K562 (cell line): ENCODE measurements at regions not wholly inside any gene's neighbourhood (a gene's known extent, or its start where the extent isn't known, plus 50 kb on each side); places are given as distances from the start of the nearest gene placed in this dataset.

Source experiments
- ARID1B ChIP-seq: fragments of 450-650 bp; IDR thresholded peaks from 2 replicates; pipeline ENCODE4 v1.6.1; 2016; ENCODE audit warnings: antibody characterized with exemption, mild to moderate bottlenecking, inconsistent platforms
- CEBPG ChIP-seq, 3 experiments: fragments of 200-800 bp in 1 of 3; sonication (Bioruptor generic) in 1 of 3; sonication (generic) in 1 of 3; formaldehyde crosslinking in 1 of 3; IDR thresholded peaks in 2 of 3; conservative IDR thresholded peaks in 1 of 3; 2 replicates each; pipeline versions ENCODE4 v1.6.1 to v1.8.0; 2016 to 2022; ENCODE audit warnings: missing compliant biosample characterization in 2 of 3, missing genetic modification characterization in 2 of 3, mild to moderate bottlenecking in 1 of 3, missing genetic modification reagents in 1 of 3
- JUN ChIP-seq, 2 experiments: sonication (generic) in 1 of 2; formaldehyde crosslinking in 1 of 2; IDR thresholded peaks; 2 replicates each; pipeline versions ENCODE4 v1.6.1 to v1.8.0; 2012 to 2022; ENCODE audit warnings: borderline replicate concordance in 2 of 2, mild to moderate bottlenecking in 2 of 2, improper control_type of control experiment in 1 of 2, low read depth in 1 of 2, low read length in 1 of 2, missing genetic modification reagents in 1 of 2
- L3MBTL2 ChIP-seq: fragments of 450-650 bp; IDR thresholded peaks from 2 replicates; pipeline ENCODE4 v1.6.1; 2016; ENCODE audit warnings: mild to moderate bottlenecking, moderate library complexity
- SOX6 ChIP-seq: fragments of 450-650 bp; IDR thresholded peaks from 2 replicates; pipeline ENCODE4 v1.6.1; 2014; ENCODE audit warnings: mild to moderate bottlenecking
- ZNF589 ChIP-seq: fragments of 200-800 bp; sonication (Bioruptor generic); IDR thresholded peaks from 2 replicates; pipeline ENCODE4 v1.6.1; 2016; ENCODE audit warnings: low read depth, missing genetic modification characterization, missing compliant biosample characterization
- ZZZ3 ChIP-seq: fragments of 450-650 bp; IDR thresholded peaks from 2 replicates; pipeline ENCODE4 v1.6.1; 2016; ENCODE audit warnings: antibody characterized with exemption, mild to moderate bottlenecking, moderate library complexity
- TF ChIP-seq, protein P1 (sequence below), 2 experiments: fragments of 450-650 bp; conservative IDR thresholded peaks; 2 replicates each; pipeline ENCODE4 v1.6.1; 2017; ENCODE audit warnings: mild to moderate bottlenecking in 2 of 2, moderate library complexity in 2 of 2

DNA sequence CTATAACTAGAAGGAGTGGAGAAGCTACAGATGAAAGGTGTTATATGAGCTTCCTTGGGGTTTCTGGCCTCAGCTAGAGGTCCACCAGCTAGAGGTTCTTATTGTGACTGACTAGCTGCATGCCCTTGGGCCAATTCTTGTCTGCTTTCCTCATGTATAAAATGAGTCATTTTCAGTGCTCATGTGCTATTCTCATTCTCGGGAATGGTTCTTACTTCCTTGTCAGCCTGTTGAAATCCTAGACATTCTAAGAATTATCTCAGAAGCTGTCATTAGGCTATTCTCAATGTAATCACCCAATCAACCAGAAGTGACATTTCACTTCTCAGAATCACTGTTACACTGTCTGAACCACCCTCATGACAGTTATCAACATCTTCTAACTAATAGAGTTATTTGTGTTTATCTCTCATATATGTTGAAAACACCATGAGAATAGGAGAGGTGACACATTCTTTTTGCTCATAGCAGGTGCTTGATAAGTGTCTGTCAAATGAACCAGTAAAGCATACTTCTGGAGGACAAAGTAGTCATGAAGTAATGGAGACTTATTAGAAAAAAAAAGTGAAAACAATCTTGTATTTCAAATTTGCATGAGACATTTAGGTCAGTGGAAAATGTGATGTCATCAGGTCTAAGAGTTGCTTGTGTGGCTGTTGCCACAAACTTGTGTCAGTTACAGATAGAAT is 122.8 kb upstream of the IVNS1ABP start (continued):
- TF ChIP-seq CEBPG (CRISPR knock-in tag; IDR thresholded peaks at IDR 0.05) (no peak), CEBPG (tag; conservative IDR thresholded peaks at IDR 0.05 in 1 of 2, IDR thresholded peaks at IDR 0.05 in 1 of 2) (peak; percentile 11 to 59; a peak in 3 of 4 replicates), ZNF589 (CRISPR knock-in tag) (0 out of 2 replicates have a peak, but pooled peaks have one; percentile 31), L3MBTL2 (peak; percentile 46; the same call in 1 of the 2 replicates), ARID1B (peak; percentile 51), JUN (IDR thresholded peaks at IDR 0.05; ENCODE audit: borderline replicate concordance, low read depth, low read length) (peak; percentile 59; the same call in 1 of the 2 replicates), JUN (CRISPR knock-in tag; IDR thresholded peaks at IDR 0.05; ENCODE audit: borderline replicate concordance) (no peak), SOX6 (peak; percentile 50; the same call in 1 of the 2 replicates), ZZZ3 (no peak)
- TF ChIP-seq, protein P1, sequence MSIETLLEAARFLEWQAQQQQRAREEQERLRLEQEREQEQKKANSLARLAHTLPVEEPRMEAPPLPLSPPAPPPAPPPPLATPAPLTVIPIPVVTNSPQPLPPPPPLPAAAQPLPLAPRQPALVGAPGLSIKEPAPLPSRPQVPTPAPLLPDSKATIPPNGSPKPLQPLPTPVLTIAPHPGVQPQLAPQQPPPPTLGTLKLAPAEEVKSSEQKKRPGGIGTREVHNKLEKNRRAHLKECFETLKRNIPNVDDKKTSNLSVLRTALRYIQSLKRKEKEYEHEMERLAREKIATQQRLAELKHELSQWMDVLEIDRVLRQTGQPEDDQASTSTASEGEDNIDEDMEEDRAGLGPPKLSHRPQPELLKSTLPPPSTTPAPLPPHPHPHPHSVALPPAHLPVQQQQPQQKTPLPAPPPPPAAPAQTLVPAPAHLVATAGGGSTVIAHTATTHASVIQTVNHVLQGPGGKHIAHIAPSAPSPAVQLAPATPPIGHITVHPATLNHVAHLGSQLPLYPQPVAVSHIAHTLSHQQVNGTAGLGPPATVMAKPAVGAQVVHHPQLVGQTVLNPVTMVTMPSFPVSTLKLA (conservative IDR thresholded peaks at IDR 0.05), result 0 out of 4 replicates have a peak, but pooled peaks of 1 of the 2 experiments have one; percentile 28
